HG03457 (cell line): ENCODE measurements at regions not wholly inside any gene's neighbourhood (a gene's known extent, or its start where the extent isn't known, plus 50 kb on each side); places are given as distances from the start of the nearest gene placed in this dataset.
"Not testable (repeated sequence)": the region's sequence is repeated elsewhere in the genome, so short reads cannot be mapped to it uniquely, and the experiment has no call there.

Experiments used
- ATAC-seq: cut with Tn5 transposase; IDR thresholded peaks from one replicate; pipeline ENCODE4 v1.9.1; 2021; ENCODE audit warnings: moderate number of reproducible peaks; ENCODE audit not compliant: unreplicated experiment

DNA sequence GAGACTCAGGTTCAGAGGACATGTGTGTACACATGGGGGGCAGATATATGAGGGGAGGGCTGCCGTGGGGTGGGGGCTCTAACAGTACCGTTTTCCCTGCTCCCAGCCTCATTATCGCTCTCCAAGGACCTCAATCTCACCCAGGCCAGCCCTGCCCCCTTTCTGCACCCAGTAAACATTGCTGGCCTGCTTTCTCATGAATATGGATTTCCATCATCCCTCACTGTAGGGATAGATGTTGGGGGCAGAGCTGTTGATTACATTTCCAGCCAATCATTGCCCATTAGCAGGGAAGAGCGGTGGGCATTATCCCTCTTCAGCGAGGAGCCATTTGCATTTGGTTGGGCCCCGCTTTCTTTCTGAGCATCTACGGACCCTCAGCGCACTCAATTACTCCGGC, 273.8 kb downstream of the RPS6KC1 start:
- ATAC-seq = no peak

DNA sequence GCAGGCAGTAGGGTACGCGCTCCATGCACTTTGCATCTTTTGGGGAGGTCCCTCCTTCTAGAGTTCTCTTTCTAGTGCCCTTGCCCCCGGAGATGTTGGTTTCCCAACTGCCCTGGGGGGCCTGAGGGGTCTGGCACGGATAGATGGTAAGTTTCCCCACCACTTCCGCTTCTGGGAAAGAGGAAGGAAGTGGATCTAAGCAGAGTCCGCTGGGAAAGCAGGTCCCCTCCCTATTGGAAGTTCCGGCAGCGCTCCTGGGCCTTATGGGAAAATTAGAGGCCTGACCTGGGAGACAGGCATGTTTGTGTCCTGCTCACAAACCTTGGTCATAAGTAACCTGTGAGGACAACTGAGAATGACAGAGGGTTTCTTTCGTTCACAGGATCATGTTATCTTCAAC, 274.4 kb downstream of the RPS6KC1 start:
- no peak for ATAC-seq

DNA sequence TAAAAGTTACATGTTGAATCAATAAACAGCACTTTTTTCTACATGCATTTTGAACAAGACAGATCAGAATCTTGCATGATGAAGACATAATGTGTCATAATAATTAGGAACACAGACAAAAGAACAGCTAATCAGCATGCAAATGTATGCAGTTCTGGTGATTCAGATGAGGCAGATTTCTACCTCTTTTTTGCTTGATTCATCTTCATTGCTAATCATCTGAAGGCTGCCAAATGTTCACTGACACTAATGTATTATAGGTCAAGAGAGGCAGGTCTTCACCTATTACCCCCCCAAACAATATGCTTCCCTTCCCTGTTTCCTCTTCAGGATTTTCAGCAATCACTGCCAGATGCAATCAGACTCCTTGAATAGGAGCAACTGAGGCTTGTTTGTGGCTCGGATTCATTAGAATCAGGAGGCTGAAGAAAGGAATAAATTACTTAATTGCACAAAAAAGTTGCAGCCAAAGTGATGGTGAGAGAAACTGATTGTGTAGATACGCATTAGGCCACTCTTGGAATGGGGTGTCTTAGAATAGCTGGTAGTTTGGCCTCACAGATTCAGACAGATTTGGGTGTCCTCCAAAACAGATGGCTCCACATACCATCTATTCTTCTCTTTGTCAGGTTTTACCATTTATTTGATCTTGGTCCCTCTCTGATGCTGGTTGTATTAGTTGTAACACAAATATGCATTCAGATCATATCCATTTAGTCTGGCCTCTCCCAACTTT, 275.4 kb downstream of the RPS6KC1 start:
- ATAC-seq = no peak

DNA sequence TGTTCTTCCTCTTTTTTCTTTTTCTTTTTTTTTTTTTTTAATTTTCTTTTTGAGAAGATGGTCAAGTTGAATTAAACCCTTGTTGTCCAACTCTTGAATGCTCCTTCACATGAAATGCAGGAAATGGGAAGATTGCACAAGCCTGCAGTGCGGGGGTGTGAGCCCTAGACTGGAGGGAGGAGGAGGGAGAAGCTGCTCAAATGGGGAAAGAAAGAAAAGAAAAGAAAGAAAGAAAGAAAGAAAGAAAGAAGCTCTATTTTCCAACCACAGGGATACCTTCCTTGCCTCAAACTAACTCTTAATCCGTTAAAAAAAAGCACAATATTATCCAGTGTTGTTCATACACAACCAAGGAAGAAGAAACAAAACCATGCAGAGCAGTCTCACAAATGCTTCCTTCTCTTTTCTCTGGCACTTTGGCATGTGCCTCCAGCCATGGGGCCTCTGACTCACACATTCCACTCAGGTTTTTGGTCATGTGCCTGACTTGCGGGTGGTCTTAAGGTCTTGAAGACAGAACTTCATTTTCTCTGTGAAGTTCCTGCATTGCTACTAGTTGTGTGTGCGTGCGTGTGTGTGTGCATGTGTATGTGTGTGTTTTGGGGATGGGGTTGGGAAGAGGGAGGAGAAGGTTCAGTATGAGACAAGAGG, 276.1 kb downstream of the RPS6KC1 start:
- no peak for ATAC-seq

DNA sequence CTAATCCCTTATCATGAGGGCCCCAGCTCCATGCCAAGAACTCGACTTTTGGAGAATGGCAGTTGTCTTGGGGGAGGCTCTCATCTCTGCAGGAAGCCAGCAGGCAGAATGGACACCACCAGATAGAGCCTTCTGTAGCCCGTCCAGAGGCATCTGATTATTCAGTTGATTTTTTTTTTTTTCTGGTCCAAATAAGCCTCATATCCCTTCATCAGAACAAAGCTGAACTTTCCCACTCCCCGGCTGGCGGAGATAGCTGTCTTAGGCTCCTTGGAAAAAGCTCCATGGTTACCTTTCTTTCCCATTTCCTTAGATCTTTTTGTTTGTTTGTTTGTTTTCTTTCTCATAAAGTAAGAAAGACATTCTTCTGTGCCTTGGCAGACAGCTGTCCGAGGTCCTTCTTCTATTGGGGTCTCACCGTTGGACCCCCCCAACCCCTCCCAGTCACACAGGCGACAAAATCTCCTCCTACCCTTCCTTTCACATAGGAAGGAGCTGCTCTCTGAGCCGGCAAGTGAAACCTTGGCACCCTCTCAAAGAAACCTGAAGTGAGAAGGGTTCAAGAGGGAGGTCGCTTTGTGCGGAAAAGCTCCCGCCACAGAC, 278.5 kb downstream of the RPS6KC1 start:
- ATAC-seq = no peak

DNA sequence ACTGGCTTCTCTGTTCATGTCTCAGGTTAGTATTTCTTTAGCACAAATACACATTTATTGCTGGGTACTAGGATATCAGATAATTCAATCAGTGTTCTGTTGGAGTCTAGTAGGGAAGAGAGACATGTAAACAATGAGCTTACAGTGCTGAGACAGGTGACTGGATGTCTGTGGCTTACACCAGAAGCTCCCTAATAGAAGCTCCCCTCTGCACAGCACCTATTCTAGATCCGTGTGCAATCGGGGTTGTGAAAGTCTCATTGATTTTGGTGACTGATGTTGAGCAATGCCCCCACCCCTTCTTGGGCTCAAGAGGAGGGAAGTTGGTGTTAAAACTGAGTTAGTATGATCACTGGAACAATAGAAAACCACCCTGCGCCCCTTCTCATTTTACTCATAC, 279.2 kb downstream of the RPS6KC1 start:
- no peak for ATAC-seq

DNA sequence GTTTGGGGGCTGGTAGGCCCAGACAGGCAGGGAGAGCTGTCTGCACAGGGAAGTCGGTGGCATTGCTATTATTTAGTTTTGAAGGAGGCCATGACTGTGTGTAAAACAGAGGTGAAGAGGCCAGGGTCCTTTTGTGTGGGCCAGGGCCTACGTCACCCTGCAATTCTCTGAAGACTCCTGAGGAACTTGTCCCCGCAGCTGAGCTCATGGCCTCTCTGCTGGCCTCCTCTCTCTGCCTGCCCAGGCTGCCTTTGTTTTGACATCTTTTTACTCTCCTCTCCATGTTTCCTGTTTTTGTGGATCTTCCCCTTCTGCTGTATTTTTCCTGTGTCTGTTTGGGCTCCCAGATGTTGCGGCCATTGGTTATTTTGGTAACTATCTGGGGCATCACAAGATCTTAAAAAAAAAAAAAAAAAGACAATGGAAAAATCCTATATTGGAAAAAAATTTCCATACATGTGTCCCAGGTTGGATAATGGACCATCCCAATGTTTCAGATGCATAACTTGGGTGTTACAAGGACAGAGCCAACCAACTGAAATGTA, 280.7 kb downstream of the RPS6KC1 start:
- ATAC-seq = no peak

DNA sequence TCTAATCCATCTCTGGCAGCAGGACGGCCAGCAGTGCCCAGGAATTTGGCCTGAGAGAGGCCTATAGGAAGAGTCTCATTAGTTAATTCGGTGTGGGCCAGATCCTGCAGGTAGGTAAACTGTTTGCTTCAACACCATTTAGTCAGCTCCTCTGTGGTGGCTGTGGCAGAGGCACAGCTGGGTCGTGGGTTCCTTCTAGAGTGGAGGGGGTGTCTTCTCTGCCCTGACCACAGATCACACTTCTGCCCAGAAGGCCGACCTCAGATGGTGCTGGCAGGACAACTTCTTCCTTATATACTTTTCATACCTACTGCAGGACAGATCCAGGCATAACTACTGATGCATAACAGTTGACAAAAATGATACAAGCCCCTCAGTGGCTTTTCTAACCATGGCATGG, 281.4 kb downstream of the RPS6KC1 start:
- no peak for ATAC-seq

DNA sequence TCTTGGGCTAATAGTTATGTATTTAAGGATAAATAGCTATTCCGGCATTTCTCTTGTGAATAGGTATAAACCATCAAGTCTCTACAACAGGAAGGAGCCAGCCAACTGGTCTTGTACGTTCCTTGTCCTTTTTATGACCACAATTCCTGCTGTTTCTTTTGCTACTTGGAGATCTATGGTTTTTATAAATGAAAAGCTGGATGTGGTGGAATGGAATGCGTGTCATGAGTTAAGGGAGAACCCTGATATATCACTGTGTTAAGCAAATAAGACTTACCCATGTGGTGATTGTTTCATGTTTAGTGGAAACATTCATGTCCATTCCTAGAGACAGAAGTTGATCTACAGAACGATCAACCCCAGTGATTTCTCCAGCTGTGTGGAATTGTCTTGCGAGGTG, 282.1 kb downstream of the RPS6KC1 start:
- no peak for ATAC-seq

DNA sequence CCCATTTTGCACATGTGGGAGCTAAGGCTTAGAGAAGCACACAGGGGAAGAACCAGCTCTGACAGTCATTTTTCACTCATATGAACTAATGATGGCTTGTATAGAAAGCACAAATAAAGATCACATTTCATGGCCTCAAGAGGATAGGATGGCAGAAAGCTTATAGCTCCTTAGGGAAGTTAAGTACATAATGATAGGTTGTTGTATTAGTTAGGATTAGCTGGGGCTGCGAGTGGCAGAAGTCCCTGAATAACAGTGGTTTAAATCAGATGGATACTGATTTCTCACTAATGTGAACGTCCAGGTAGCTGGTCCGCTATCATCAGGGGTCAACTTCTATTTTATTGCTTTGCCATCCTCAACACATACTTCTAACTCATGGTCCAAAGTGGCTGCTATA, 284.0 kb downstream of the RPS6KC1 start:
- ATAC-seq = no peak

DNA sequence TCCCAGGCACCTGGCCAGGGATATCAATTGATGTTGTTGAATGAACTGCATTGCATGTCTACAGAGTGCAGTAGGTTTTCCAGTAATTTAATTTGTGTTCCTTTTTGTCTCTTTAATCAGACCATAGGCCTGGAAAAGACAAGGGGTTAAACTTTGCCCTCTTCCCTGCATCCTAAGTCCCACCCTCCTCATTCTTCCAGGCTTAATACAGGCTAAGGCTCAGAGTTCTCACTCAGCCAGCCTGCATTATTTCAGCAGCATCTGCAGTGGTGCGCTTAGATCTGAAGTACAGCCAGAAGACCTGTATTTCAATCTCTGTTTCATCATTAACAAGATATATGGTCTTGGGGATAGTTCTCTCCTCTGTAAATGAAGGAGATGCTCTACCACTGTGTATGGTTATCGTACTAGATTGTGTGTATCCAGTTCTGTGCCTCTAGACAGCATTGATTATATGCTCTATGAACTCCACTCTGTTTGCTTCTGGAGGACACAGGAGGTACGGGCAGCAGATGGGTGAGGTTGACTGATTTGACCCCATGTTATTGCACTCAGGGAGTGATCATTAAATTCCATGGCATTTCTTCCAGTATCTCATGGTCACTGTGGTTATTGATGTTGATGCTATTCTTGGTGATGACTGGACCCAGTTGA, 286.1 kb downstream of the RPS6KC1 start:
- no peak for ATAC-seq

DNA sequence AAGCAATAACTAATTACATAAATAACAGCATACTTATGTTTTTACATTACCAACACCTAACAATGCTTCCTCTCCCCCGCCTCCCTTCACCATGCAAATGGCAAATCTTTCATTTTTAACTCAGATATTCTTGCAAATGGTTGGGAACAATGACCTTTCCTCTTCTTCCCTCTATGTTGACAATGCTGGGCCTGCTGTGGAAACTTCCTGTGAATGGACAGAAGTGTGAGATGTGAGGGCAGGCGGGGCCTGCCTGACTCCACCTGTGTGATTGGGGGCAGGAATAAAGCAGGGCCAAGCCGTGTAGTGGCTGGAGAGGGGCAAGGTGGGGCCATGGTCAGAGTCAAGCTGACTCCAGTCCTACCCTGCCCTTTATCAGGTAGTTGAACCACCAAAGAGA, 289.6 kb downstream of the RPS6KC1 start:
- ATAC-seq = no peak

DNA sequence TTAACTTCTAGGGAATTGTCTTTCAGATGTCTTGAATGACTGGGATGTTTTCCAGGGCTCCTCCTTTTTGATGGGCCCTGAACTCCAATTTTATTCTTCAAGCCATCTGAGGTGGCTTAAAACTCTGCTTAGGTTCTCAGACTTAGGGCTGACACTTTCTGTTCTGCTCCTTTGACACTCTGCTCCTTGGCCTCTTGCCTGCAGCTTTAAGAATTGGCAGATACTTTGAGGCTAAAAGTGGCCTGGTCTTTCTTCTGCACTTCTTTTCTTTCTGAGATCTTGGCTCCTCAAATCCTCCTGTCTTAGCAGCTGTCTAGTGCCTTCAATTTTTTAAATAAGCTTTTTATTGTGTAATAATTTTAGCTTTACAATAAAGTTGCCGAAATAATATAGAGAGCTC, 294.6 kb downstream of the RPS6KC1 start:
- ATAC-seq = no peak

DNA sequence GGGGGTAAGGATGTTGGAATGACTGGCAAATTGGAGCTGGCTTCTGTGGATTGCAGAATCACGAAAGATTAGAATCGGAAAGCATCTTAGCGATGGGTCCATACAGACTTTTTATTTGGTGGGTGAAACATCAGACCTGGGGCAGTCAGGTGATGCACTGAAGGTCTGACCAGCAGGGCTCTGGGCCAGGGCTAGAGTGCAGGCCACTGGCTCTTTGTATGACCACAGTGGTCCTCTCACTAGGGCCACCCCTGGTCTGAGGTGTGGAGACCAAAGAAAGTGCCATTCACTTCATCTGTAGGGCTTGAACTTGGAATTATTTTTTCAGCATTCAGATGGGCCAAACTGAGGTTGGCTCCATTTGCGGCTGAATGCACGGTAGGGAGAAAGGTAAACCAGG, 306.4 kb downstream of the RPS6KC1 start:
- ATAC-seq = no peak

DNA sequence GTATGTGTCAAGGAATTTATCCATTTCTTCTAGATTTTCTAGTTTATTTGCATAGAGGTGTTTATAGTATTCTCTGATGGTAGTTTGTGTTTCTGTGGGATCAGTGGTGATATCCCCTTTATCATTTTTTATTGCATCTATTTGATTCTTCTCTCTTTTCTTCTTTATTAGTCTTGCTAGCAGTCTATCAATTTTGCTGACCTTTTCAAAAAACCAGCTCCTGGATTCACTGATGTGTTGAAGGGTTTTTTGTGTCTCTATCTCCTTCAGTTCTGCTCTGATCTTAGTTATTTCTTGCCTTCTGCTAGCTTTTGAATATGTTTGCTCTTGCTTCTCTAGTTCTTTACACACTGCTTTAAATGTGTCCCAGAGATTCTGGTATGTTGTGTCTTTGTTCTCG, 307.3 kb downstream of the RPS6KC1 start:
- not testable (repeated sequence) for ATAC-seq

DNA sequence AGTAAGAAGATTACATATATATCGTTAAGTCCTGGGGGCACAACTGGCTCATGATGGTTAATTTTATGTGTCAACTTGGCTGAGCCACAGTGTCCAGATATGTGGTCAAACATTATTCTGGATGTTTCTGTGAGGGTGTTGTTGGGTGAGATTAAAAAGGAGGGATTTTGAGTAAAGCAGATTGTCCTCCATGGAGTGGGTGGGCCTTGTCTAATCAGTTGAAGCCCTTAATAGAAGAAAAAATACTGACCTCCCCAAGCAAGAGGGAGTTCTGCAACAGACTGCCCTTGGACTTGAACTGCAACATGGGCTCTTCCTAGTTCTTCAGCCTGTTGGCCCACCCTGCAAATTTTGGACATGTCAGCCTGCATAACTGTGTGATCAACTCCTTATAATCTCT, 311.6 kb downstream of the RPS6KC1 start:
- no peak for ATAC-seq

DNA sequence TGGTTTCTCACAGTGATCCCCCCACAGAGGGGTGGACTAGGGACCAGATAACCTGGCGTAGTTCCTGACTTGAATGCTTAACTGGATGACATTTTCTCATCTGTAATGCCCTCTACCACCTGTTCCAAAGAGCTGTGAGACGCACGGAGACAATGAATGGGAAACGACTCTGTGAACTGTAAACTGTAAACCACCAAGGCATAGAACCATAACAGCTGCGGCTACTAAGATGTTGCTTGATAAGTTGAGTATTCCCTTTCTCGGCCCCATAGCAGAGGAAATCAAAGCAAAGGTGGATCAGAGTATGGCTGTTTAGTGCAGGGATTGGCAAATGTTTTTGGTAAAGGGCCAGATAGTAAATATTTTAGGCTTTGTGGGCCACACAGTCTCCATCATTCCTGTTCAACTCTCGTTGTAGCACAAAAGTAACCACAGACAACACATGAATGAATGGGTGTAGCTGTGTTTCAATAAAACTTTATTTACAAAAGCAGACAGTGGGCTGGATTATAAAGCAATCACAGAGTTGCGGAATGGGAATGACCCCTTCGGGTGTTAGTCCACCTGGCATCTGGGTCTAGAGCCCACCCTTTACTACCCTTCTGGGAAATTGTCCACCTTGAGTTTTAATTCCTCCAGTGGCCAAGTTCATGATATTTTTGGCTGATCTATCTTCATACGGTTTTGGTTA, 315.2 kb downstream of the RPS6KC1 start:
- no peak for ATAC-seq

DNA sequence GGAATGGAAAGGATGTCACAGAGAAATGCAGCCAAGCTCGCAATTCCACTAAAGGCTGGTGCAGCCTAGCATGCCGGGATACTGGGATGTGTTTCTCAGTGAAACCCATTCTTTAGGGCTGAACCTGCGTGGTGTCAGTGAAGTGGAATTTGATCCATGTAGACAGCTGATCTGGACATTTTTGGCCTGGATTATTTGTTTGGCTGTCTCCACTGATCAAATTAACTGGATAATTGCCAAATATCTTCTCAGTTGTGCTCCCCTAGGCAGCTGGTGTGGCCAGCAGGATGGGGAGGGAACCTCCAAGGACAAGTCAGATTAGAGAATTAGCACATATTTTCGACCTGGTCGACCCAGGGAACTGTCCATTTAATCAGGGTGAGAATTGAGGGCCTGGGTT, 318.4 kb downstream of the RPS6KC1 start:
- ATAC-seq = no peak

DNA sequence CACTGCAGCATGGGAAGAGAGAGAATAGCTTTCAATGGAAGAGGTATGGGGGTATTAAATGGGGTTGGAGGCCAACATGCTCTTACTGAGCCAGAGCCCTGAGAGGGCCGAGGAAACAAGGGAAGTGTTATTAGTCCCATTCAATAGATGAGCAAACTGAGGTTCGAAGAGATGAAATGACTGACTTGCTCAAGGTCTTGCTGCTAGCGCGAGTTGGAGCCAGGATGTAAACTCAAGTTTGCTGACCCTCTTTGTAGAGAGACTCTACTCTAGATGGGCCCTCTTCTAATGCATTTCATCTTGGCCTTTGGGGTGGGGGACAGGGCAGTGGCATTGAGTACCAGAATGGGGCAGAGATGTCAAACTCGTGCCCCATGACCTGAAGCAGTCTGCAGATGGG, 319.5 kb downstream of the RPS6KC1 start:
- ATAC-seq = no peak

DNA sequence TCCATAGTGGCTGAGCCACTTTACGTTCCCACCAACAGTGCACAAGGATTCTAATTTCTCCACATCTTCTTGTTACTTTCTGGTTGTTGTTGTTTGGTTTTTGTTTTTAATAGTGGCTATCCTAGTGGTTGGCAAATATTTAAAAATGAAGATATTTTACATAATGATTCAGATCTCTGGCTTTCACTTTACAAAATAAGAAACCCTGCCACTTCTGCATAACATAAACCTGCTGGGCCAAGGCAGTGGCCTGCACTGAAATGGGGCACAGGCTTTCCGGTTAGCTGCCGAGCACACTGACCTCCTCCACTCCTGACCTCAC, 320.4 kb downstream of the RPS6KC1 start:
- ATAC-seq = no peak
